ENCODE measurements at regions not wholly inside any gene's neighbourhood (a gene's known extent, or its start where the extent isn't known, plus 50 kb on each side); places are given as distances from the start of the nearest gene placed in this dataset.

DNA sequence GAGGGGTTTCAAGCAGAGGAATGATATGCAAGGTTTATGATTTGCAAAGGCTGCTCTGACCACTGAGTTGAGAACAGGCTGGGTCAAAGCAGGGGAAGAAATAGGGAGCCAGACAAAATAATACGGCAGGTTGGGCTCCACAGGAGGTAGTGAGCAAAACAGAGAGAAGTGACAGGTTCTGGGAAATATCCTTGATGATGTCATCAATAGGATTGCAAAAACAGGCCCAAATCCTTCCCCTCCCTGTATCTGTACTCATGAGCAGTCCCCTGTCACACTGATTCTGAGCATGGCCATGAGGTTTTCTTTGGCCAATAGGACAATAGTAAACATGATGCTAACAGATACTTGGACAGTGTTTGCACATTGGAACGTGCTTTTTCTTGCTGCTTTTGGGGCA is 471.8 kb upstream of the BRINP1 start:
- H3K27me3 ChIP-seq: no peaks in the 10 kb centered on the region
- H3K9me3 ChIP-seq: no peaks in the 10 kb centered on the region
- H3K27ac ChIP-seq: no peak overlapping the region
- no peaks in the 10 kb centered on the region for H3K36me3 ChIP-seq
- no peaks in the 10 kb centered on the region for H3K4me1 ChIP-seq
- no peak for DNase-seq (ENCODE audit: low spot score)
- no peak overlapping the region for H3K4me3 ChIP-seq
- TF ChIP-seq CTCF (IDR thresholded peaks at IDR 0.05): no peak

DNA sequence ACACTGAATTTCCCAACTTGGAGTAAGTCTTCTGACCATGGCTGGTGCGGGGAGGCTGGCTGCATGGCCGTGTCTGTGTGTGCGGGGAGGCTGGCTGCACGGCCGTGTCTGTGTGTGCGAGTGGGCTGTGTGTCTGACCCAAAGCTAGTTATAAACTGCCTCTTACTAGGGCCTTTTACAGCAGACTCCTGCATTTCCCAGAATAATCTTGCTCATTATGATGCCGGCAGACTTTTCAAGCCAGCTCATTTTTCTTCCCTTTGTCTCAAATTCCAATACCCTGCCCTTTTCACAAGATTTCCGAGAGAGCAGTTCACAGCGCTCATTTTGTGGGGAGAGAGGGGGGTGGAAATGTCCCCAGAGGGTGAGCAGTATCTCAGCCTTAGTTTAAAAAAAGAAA is 470.7 kb upstream of the BRINP1 start:
- no peak for DNase-seq (ENCODE audit: low spot score)
- no peak for TF ChIP-seq CTCF (IDR thresholded peaks at IDR 0.05)
- Histone ChIP-seq H3K27ac (peak overlapping the region in 1 of 2 donors; percentile 7), H3K4me3 (no peak overlapping the region), H3K9me3 (no peaks in the 10 kb centered on the region), H3K36me3 (no peaks in the 10 kb centered on the region), H3K4me1 (no peaks in the 10 kb centered on the region), H3K27me3 (no peaks in the 10 kb centered on the region)

- no peak for DNase-seq (ENCODE audit: low spot score)
- Histone ChIP-seq H3K27ac (no peak overlapping the region), H3K4me1 (no peaks in the 10 kb centered on the region), H3K4me3 (no peak overlapping the region), H3K36me3 (no peaks in the 10 kb centered on the region), H3K9me3 (no peaks in the 10 kb centered on the region), H3K27me3 (no peaks in the 10 kb centered on the region)
- TF ChIP-seq CTCF (IDR thresholded peaks at IDR 0.05): no peak
Measured at GRCh38 chr9:119838210-119838609, 469.0 kb upstream of the BRINP1 start.

GRCh38 chr9:119836036-119836435 is 466.8 kb upstream of the BRINP1 start:
- Histone ChIP-seq H3K9me3 (no peaks in the 10 kb centered on the region), H3K27me3 (no peaks in the 10 kb centered on the region), H3K4me3 (no peak overlapping the region), H3K4me1 (no peaks in the 10 kb centered on the region), H3K36me3 (no peaks in the 10 kb centered on the region), H3K27ac (no peak overlapping the region)
- no peak for TF ChIP-seq CTCF (IDR thresholded peaks at IDR 0.05)
- DNase-seq (ENCODE audit: low spot score): no peak

DNA sequence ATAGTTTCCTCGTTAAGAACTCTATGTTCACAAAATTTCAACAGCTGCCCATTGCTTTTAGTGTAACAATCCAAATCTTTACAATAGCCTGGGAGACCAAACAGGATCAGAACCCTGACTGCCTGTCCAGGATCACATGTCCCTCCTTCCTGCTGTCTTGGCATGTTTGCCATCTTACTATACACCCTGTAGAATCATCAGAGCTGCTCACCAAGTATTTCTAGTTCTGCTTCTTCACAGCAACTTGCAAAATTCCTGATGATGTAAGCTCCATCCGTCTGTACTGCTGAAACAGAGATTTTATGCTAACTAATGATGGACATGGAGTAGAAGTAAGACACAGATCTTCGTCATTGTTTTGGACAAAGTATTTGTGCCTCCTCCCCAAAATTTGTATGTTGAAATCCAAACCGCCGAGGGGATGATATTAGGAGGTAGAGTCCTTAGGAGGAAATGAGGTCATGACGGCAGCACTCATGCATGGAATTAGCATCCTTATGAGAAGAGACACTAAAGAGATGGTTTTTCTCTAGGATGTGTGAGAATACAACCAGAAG is 464.9 kb upstream of the BRINP1 start:
- DNase-seq (ENCODE audit: low spot score): no peak
- Histone ChIP-seq H3K4me1 (no peaks in the 10 kb centered on the region), H3K36me3 (no peaks in the 10 kb centered on the region), H3K4me3 (no peak overlapping the region), H3K27me3 (no peaks in the 10 kb centered on the region), H3K27ac (no peak overlapping the region), H3K9me3 (no peaks in the 10 kb centered on the region)
- TF ChIP-seq CTCF (IDR thresholded peaks at IDR 0.05): no peak

DNA sequence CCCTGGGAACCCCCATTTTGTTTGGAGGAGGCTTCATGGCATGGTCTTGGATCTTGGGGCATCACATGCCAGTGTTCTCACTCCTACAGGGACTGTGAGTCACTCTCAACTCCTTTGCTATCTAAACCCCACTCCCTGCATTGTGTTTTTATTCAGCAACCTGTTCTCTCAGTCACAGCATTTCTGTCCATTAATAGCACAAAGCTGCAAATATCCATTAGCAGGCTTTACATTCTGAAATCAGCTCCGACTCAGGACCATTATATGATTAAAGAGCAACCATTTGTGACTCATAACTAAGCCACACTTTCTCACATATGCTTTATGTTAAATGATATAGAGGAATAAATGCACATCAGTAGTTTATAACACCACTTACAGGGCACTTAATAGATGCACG is 462.1 kb upstream of the BRINP1 start:
- DNase-seq (ENCODE audit: low spot score): no peak
- Histone ChIP-seq H3K27ac (no peak overlapping the region), H3K9me3 (no peaks in the 10 kb centered on the region), H3K36me3 (no peaks in the 10 kb centered on the region), H3K27me3 (no peaks in the 10 kb centered on the region), H3K4me3 (no peak overlapping the region), H3K4me1 (no peaks in the 10 kb centered on the region)
- TF ChIP-seq CTCF (IDR thresholded peaks at IDR 0.05): no peak

Measured in right atrium auricular region (tissue), 2 donors.